ENCODE measurements at regions not wholly inside any gene's neighbourhood (a gene's known extent, or its start where the extent isn't known, plus 50 kb on each side); places are given as distances from the start of the nearest gene placed in this dataset.

DNA sequence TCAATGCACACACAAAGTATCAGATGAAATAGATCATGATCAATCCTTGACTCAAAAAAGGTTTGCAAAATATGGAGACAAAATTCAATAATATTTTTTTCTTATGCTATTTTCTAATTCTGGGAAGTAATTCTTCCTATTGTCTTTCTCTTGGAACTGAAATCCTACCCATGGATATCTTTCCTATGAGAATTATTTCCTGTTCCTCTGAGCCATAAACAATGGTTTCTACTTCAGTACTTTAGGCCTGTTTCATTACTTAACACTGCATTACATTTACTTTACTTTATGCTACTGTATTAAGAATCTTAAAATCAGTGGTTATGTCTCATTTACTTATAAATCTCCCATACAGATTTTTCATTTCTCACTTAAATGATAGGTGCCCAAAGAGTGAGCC lies 1025.4 kb upstream of the ACO1 start:
- TF ChIP-seq, protein P1, sequence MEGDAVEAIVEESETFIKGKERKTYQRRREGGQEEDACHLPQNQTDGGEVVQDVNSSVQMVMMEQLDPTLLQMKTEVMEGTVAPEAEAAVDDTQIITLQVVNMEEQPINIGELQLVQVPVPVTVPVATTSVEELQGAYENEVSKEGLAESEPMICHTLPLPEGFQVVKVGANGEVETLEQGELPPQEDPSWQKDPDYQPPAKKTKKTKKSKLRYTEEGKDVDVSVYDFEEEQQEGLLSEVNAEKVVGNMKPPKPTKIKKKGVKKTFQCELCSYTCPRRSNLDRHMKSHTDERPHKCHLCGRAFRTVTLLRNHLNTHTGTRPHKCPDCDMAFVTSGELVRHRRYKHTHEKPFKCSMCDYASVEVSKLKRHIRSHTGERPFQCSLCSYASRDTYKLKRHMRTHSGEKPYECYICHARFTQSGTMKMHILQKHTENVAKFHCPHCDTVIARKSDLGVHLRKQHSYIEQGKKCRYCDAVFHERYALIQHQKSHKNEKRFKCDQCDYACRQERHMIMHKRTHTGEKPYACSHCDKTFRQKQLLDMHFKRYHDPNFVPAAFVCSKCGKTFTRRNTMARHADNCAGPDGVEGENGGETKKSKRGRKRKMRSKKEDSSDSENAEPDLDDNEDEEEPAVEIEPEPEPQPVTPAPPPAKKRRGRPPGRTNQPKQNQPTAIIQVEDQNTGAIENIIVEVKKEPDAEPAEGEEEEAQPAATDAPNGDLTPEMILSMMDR (conservative IDR thresholded peaks at IDR 0.05; ENCODE audit: low read length): no peak
- H3K4me3 ChIP-seq (ENCODE audit: low read length): no peak overlapping the region

DNA sequence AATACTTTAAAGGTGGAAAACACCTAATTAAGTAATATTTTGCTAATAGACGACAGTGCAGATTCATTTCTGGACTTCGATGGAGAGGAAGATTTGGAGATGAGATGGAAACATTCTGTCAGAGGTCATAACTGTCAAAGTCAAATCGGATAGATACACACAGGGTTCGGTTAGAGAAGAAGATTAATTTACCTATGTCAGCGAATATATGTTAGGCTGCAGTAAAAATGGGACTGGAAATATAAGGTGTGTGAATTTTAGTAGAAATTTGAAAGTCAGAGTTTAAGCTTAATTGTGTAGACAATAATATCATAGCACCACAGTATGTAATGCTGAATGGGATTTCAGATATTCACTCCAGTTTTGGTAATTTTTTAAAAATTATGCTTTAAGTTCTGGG lies 1020.3 kb upstream of the ACO1 start:
- no peak for DNase-seq (ENCODE audit: low read depth)
- TF ChIP-seq, protein P1 (conservative IDR thresholded peaks at IDR 0.05; ENCODE audit: low read length): no peak
- no peak overlapping the region for H3K4me3 ChIP-seq (ENCODE audit: low read length)

More for the DNA sequence above, 1025.4 kb upstream of the ACO1 start:
- DNase-seq (ENCODE audit: low read depth): no peak

DNA sequence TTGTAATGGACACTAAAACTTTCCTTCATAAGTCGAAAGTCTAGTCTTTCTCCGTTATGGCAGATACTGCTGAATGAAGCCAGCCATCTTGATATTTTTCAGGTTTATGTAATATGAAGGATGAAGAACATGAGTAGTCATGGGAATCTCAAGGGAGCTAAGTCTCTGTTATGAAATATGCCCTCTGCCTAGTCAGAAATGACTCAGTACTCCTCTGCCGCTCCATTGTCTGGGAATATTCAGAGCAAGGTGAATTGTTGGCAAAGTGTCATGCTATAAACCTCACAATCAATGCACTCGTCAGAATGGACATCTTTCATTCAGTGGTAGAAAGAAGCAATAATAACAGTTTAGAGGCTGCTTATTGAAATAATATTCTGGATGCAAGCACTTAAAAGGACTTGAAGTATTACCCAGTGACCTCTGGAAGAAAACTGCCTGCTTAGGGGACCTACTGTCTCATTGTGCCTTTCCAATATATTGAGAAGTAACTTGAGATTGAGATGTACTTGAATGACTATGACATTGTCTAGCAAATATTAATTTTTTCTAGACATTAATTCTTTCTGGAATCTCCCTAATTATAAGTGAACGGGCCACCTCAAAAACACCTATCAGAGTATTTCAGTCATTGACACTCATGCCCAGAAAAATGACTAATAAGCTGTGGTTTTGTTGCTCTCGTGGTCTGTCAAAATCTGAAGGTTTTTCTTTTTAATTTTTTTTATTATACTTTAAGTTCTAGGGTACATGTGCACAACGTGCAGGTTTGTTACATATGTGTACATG lies 1011.5 kb upstream of the ACO1 start:
- no peak for DNase-seq (ENCODE audit: low read depth)
- H3K4me3 ChIP-seq (ENCODE audit: low read length): no peak overlapping the region
- TF ChIP-seq, protein P1 (conservative IDR thresholded peaks at IDR 0.05; ENCODE audit: low read length): no peak

DNA sequence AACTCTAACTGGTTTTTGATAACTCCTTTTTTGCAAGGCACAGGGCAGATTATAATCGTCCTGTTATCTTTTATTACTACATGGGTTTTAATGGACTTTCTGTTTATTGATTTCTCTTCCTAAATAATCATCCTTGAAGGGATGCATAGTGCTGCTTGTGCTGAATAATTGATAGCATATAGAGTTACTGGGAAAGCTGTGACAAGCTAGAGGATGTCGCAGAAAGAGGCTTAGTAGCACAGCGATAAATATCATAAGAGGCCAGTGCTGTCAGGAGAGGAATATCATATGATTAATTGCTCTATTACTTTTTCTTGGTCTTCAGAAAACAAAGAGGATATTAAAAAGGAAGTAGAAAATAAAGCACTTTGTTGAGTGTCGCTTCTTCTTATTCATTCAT lies 1007.1 kb upstream of the ACO1 start:
- no peak overlapping the region for H3K4me3 ChIP-seq (ENCODE audit: low read length)
- no peak for DNase-seq (ENCODE audit: low read depth)
- TF ChIP-seq, protein P1 (conservative IDR thresholded peaks at IDR 0.05; ENCODE audit: low read length): no peak

DNA sequence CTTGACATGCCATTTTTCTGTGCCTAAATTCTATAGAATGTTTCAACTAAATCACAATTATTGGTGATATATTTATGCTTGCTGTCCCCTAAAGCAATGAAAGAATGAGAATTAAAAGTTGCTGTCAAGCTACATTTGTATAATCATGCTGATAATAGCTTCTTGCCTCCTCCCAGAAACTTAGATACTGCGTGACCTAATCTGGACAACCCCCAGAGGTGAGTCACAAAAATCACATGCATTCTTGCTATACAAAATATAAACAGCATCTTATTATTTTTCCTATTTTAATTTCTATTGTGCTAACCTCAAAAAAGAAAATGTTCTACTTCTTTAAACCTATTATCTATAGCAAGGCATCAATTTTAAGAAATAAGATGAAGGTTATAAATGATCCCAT lies 995.8 kb upstream of the ACO1 start:
- TF ChIP-seq, protein P1 (conservative IDR thresholded peaks at IDR 0.05; ENCODE audit: low read length): no peak
- DNase-seq (ENCODE audit: low read depth): no peak
- H3K4me3 ChIP-seq (ENCODE audit: low read length): no peak overlapping the region

DNA sequence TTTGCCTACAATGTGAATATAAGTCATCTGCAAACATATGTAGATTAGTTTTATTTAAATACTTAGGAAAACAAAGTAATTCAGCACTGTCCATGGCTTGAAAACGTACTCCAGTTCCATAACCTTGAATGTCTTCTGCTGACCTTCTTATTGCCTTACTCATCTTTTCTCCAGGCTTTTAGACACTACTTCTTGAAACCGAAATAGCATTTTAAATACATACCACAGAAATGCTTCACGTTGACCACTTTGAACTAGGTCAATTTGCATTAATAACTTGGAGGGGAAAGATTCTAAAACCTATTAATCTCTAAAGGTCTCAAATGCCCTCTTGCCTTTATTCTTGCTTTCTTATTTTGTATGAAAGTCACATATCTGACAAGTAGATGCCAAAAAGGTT lies 995.4 kb upstream of the ACO1 start:
- TF ChIP-seq, protein P1 (conservative IDR thresholded peaks at IDR 0.05; ENCODE audit: low read length): no peak
- DNase-seq (ENCODE audit: low read depth): no peak
- H3K4me3 ChIP-seq (ENCODE audit: low read length): no peak overlapping the region

DNA sequence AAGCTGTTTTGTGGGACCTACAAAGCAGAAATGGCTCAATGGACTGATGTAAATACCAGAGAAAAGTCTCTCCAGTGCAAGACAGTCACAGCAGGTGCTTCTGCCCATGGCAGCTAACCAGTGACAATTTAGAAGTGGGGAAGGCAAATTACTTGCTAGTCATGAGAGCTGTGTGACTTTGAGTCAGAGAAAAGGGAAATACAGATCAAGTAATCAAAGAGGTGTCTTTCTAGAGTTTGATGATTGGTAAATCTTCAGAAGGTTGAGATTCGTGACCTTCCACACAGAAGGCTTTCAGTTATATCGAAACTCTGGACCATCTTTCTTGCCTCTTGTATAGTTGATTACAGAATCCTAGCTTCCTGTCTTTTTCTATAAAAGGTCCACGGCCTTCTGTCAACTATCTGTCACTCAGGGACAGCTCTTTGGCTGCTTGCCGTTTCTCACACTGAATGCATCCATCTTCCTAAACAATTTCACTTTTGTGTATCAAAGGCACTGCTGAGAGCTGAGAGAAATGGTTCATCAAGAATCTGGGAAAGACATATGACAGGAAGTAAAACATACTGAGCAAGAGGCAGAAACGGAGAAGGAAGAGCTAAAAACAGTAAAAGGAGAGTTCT lies 993.9 kb upstream of the ACO1 start:
- no peak for DNase-seq (ENCODE audit: low read depth)
- no peak overlapping the region for H3K4me3 ChIP-seq (ENCODE audit: low read length)
- TF ChIP-seq, protein P1 (conservative IDR thresholded peaks at IDR 0.05; ENCODE audit: low read length): no peak

All from AG10803 (cell line).